GM18498 (cell line): ENCODE measurements at regions not wholly inside any gene's neighbourhood (a gene's known extent, or its start where the extent isn't known, plus 50 kb on each side); places are given as distances from the start of the nearest gene placed in this dataset.
"Not testable (repeated sequence)": the region's sequence is repeated elsewhere in the genome, so short reads cannot be mapped to it uniquely, and the experiment has no call there.

Experiments
- ATAC-seq: cut with Tn5 transposase; IDR thresholded peaks from one replicate; pipeline ENCODE4 v1.9.1; 2021; ENCODE audit warnings: mild to moderate bottlenecking, moderate library complexity; ENCODE audit not compliant: unreplicated experiment

DNA sequence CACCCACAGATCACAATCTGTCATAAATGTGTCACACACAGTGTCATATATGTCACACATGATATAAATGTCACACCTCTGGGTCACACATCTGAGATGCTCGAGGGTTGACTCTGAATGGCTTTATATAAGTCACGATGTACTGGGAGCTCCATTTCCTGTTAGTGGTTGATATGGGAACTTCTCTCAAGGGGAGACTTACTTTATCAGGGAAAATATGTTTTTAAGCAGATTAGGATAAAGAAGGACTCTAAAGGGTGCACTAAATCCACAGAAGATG, 83.9 kb upstream of the MEF2A start:
- no peak for ATAC-seq

GRCh38 chr15:99482993-99483392, 82.8 kb upstream of the MEF2A start:
- ATAC-seq: no peak

GRCh38 chr15:99485153-99485961, 80.4 kb upstream of the MEF2A start:
- ATAC-seq: no peak

GRCh38 chr15:99485992-99486370, 79.8 kb upstream of the MEF2A start:
- ATAC-seq: peak; percentile 4

GRCh38 chr15:99486371-99487336, 79.1 kb upstream of the MEF2A start:
- peak; percentile 61 for ATAC-seq

GRCh38 chr15:99487337-99487730, 78.5 kb upstream of the MEF2A start:
- ATAC-seq: no peak

- ATAC-seq: no peak
Observed at GRCh38 chr15:99492275-99492674, 73.5 kb upstream of the MEF2A start.

GRCh38 chr15:99492716-99493115, 73.1 kb upstream of the MEF2A start:
- no peak for ATAC-seq

- no peak for ATAC-seq
Observed at GRCh38 chr15:99493461-99493860, 72.3 kb upstream of the MEF2A start.

GRCh38 chr15:99494536-99495233, 71.1 kb upstream of the MEF2A start:
- ATAC-seq: not testable (repeated sequence)

- no peak for ATAC-seq
Observed at GRCh38 chr15:99495430-99496301, 70.1 kb upstream of the MEF2A start.

GRCh38 chr15:99496302-99496629, 69.5 kb upstream of the MEF2A start:
- no peak for ATAC-seq

GRCh38 chr15:99502182-99502581, 63.6 kb upstream of the MEF2A start:
- ATAC-seq: peak; percentile 64

- ATAC-seq: peak; percentile 4
Observed at GRCh38 chr15:99502661-99503060, 63.1 kb upstream of the MEF2A start.

DNA sequence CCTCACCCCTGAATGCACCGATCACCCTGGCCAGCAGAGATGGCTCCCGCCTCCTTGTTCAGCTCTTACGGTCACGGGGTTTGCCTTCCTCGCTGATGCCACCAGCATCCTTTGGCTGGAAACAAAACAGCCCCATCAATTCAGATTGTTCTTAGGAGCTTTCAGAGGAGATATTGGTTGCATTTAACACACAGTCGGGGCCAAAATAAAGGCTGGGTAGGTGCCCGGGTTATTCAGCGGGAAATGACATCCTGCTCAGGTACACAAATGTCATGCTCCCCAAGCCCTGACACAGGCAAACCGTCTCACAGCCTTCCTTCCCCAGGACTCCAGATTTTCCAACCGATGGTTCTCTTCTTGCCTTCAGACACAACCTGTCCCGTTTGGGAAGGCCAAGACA, 62.4 kb upstream of the MEF2A start:
- ATAC-seq: no peak

GRCh38 chr15:99504071-99504822, 61.5 kb upstream of the MEF2A start:
- peak; percentile 29 for ATAC-seq

DNA sequence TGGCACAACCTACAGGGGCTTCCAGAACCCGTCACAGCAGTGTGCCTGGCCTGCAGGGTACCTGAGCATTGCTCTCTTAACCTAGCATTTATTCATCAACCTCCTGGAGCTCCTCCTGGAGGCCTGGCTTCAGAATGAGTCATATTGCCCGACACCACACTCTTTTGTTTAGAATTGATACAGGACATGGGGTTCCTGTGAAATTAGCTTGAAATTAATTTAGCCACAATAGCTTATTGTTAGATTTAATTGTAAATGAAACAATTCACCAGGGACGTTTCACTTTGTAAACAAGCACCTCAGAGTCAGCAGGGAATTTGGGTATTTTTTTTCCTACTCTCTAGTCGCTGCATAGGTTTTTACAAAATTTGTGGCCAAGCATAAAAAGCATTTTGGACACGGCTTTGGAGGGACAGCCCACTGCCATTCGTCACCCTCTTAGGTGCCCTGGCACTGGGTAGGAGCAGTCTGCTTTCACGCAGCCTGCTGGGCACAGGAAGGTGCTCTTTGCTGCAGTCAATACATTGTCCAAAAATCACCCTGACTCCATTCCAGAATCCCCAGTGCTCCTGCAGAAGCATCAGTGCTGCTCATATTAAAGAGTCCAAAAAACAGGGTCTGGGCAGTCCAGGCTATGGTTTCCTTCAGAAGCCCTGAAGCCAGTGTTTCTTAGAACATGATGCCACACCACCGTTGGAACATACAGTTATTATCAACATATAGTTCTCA, 60.8 kb upstream of the MEF2A start:
- ATAC-seq: peak; percentile 41

DNA sequence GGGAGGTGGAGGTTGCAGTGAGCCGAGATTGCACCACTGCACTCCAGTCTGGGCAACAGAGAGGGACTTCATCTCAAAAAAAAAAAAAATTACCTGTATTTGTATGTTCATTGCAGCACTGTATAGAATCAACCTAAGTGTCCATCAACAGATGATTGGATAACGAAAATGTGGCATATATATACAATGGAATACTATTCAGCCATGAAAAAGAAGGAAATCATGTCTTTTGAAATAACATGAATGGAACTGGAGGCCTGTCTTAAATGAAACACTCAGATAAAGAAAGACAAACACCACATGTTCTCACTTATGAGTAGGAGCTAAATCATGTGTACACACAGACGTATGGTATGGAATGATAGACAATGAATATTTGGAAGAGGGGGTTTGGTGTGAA, 59.4 kb upstream of the MEF2A start:
- no peak for ATAC-seq

GRCh38 chr15:99507016-99507503, 58.7 kb upstream of the MEF2A start:
- ATAC-seq: no peak
